ENCODE measurements at regions not wholly inside any gene's neighbourhood (a gene's known extent, or its start where the extent isn't known, plus 50 kb on each side); places are given as distances from the start of the nearest gene placed in this dataset.
A peak's percentile ranks its signal among the peaks of the same experiment; 100 is the strongest.

DNA sequence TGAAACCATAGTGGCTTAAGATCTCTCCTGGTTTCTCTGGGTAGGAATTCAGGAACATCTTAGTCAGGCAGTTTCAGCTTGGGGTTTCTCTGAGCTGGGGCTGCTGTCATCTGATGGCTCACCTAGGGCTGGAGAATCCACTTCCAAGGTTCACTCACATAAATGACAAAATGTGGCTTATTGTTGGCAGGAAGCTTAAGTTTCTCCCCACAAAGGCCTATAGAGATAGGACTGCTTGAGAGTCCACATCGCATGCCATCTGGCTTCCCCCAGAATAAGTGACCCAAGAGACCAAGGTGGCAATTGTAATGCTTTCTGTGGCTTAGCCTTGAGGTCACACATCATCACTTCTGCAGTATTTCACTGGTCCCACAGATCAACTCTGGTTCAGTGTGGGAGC lies 131.4 kb downstream of the EDN1 start:
- Histone ChIP-seq H3K27ac (ENCODE audit: low read length) (no peak overlapping the region), H3K4me3 (ENCODE audit: low read length in 2 of 2) (no peak overlapping the region), H3K9me3 (ENCODE audit: control insufficient read depth in 2 of 2, low read length in 2 of 2) (peaks cover 3 to 5% of the 10 kb centered on the region in 2 donors), H3K36me3 (ENCODE audit: control insufficient read depth in 2 of 2, insufficient read depth in 2 of 2, low read length in 2 of 2) (no peaks in the 10 kb centered on the region), H3K9ac (ENCODE audit: low read length in 2 of 2) (no peak overlapping the region), H3K4me1 (ENCODE audit: control insufficient read depth, insufficient read depth, low read length) (peaks cover 27% of the 10 kb centered on the region), H3K27me3 (ENCODE audit: control insufficient read depth in 1 of 2, insufficient read depth in 2 of 2, low read length in 2 of 2) (no peaks in the 10 kb centered on the region)

DNA sequence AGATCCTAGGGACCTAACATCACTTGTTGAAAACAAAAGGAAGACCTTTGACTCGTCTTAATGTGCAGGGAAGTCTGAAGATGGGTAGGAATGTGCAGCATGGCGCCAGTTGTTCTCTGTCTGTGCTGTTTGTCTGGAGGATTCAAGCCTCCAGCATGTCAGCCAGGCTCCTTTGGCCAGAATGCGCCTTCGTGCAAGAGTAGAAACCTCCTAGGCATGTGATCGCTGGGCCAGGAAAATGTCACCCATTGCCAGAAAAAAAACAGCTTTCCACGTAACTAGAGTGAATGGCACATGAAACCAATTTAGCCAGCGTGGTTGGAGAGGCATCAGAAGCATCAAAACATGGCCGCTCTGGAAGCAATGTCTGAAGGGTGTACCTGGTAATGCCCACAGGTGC lies 132.7 kb downstream of the EDN1 start:
- H3K4me1 ChIP-seq (ENCODE audit: control insufficient read depth, insufficient read depth, low read length) = peaks cover 30% of the 10 kb centered on the region
- H3K9ac ChIP-seq (ENCODE audit: low read length in 2 of 2) = no peak overlapping the region
- H3K4me3 ChIP-seq (ENCODE audit: low read length in 2 of 2) = peak overlapping the region in 1 of 2 donors; percentile 16
- no peaks in the 10 kb centered on the region for H3K36me3 ChIP-seq (ENCODE audit: control insufficient read depth in 2 of 2, insufficient read depth in 2 of 2, low read length in 2 of 2)
- peak overlapping the region; percentile 32 for H3K27ac ChIP-seq (ENCODE audit: low read length)
- peaks cover 0 to 3% of the 10 kb centered on the region in 2 donors for H3K9me3 ChIP-seq (ENCODE audit: control insufficient read depth in 2 of 2, low read length in 2 of 2)
- no peaks in the 10 kb centered on the region for H3K27me3 ChIP-seq (ENCODE audit: control insufficient read depth in 1 of 2, insufficient read depth in 2 of 2, low read length in 2 of 2)

DNA sequence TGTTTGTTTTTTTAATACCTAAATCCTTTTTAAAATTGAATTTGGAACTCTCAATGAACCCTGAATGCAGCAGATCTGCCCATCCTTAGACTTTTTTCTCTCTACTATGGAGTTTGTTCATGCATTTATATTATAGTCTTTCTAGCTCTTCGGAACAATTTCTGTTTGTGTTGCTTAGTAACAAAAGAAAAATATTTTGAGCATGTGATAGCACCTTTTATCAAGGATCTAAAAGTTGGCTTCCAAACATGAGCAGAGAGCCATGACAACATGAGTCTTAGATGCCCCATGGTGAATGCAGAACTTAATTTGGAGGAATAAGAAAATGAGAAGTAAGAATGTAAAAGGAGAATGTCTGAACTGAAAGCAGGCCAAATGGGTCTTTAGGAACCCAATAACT lies 133.7 kb downstream of the EDN1 start:
- Histone ChIP-seq H3K9me3 (ENCODE audit: control insufficient read depth in 2 of 2, low read length in 2 of 2) (peaks cover 0 to 2% of the 10 kb centered on the region in 2 donors), H3K36me3 (ENCODE audit: control insufficient read depth in 2 of 2, insufficient read depth in 2 of 2, low read length in 2 of 2) (no peaks in the 10 kb centered on the region), H3K9ac (ENCODE audit: low read length in 2 of 2) (no peak overlapping the region), H3K27ac (ENCODE audit: low read length) (no peak overlapping the region), H3K4me3 (ENCODE audit: low read length in 2 of 2) (no peak overlapping the region), H3K4me1 (ENCODE audit: control insufficient read depth, insufficient read depth, low read length) (peaks cover 30% of the 10 kb centered on the region), H3K27me3 (ENCODE audit: control insufficient read depth in 1 of 2, insufficient read depth in 2 of 2, low read length in 2 of 2) (no peaks in the 10 kb centered on the region)

DNA sequence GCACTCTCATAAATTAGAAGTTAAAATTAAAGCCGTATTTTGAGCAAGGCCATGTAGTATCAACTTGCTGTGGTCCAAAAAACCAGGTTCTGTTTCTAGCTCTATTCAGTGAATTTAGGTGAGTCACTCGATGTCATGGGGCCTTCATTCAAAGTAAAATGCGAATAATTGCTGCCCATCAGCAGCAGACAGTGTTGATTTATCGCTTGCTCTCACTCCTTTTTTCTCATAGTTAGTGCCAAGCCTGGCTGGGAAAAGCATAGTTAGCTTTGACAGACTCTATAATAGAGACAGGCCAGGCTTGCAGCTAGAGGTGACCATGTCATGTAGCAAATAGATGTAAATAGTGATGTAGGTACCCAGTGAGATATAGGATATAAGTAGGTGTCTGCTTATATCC lies 136.0 kb downstream of the EDN1 start:
- no peak overlapping the region for H3K9ac ChIP-seq (ENCODE audit: low read length in 2 of 2)
- H3K9me3 ChIP-seq (ENCODE audit: control insufficient read depth in 2 of 2, low read length in 2 of 2) = no peaks in the 10 kb centered on the region
- no peaks in the 10 kb centered on the region for H3K36me3 ChIP-seq (ENCODE audit: control insufficient read depth in 2 of 2, insufficient read depth in 2 of 2, low read length in 2 of 2)
- no peak overlapping the region for H3K4me3 ChIP-seq (ENCODE audit: low read length in 2 of 2)
- H3K4me1 ChIP-seq (ENCODE audit: control insufficient read depth, insufficient read depth, low read length) = peaks cover 23% of the 10 kb centered on the region
- H3K27me3 ChIP-seq (ENCODE audit: control insufficient read depth in 1 of 2, insufficient read depth in 2 of 2, low read length in 2 of 2) = no peaks in the 10 kb centered on the region
- peak overlapping the region; percentile 18 for H3K27ac ChIP-seq (ENCODE audit: low read length)

DNA sequence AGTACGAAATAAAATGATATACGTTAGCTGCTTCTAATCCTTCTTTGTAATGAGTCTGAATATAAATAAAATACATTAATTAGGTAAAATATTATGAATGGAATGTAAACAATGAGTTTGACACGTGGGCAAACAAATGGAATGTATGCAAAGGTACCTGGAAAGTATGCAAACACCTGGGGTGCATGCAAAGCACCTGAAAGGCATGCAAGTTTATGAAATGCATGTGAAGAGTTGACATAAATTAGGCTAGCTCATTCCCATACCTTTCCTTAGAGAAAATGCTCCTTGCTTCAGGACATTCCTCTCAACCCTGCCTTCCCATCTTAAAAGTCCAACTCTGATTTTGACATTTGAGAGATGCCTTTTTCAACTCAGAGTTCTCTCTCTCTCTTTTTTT lies 140.9 kb downstream of the EDN1 start:
- H3K27ac ChIP-seq (ENCODE audit: low read length) = no peak overlapping the region
- no peaks in the 10 kb centered on the region for H3K9me3 ChIP-seq (ENCODE audit: control insufficient read depth in 2 of 2, low read length in 2 of 2)
- no peak overlapping the region for H3K9ac ChIP-seq (ENCODE audit: low read length in 2 of 2)
- H3K4me1 ChIP-seq (ENCODE audit: control insufficient read depth, insufficient read depth, low read length) = peaks cover 7% of the 10 kb centered on the region
- no peaks in the 10 kb centered on the region for H3K36me3 ChIP-seq (ENCODE audit: control insufficient read depth in 2 of 2, insufficient read depth in 2 of 2, low read length in 2 of 2)
- no peak overlapping the region for H3K4me3 ChIP-seq (ENCODE audit: low read length in 2 of 2)
- H3K27me3 ChIP-seq (ENCODE audit: control insufficient read depth in 1 of 2, insufficient read depth in 2 of 2, low read length in 2 of 2) = no peaks in the 10 kb centered on the region

DNA sequence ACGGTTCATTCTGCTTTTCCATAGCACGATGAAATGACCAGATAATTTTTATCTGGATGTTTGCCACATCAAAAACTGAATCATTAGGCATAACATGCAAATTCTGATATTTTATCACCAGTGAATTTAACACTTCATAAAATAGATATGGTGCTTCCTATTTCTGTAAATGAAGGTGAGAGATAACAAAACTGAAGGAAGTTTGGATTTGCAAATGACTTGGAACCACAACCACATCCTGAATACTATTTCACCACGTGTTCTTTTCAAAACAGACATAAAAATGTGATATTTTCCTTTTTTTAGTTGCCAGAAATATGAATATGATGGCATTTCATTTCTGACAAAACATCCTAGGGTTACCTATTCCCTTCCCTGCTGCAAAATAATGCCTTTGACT lies 146.1 kb downstream of the EDN1 start:
- Histone ChIP-seq H3K27ac (ENCODE audit: low read length) (no peak overlapping the region), H3K27me3 (ENCODE audit: control insufficient read depth in 1 of 2, insufficient read depth in 2 of 2, low read length in 2 of 2) (no peaks in the 10 kb centered on the region), H3K9ac (ENCODE audit: low read length in 2 of 2) (no peak overlapping the region), H3K4me3 (ENCODE audit: low read length in 2 of 2) (no peak overlapping the region), H3K36me3 (ENCODE audit: control insufficient read depth in 2 of 2, insufficient read depth in 2 of 2, low read length in 2 of 2) (no peaks in the 10 kb centered on the region), H3K9me3 (ENCODE audit: control insufficient read depth in 2 of 2, low read length in 2 of 2) (no peaks in the 10 kb centered on the region), H3K4me1 (ENCODE audit: control insufficient read depth, insufficient read depth, low read length) (no peaks in the 10 kb centered on the region)

DNA sequence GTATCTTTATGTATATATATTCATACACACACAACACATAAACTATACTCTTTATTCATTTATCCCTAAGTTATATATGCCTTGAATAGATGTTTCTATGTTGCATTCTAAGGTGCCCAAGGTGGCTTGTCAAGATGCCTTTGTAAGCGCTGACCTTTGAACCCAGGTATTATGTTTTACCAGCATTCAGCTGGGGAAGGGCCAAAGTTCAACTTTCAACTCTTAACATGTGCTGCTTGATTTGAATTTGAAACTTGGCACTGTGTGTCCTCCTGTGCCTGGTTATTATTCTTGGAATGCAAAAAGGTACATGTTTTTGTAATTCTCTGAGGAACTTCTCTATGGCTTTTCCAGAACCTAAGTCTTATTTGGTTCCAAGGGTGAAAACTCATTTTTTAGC lies 146.5 kb downstream of the EDN1 start:
- Histone ChIP-seq H3K36me3 (ENCODE audit: control insufficient read depth in 2 of 2, insufficient read depth in 2 of 2, low read length in 2 of 2) (no peaks in the 10 kb centered on the region), H3K27me3 (ENCODE audit: control insufficient read depth in 1 of 2, insufficient read depth in 2 of 2, low read length in 2 of 2) (no peaks in the 10 kb centered on the region), H3K27ac (ENCODE audit: low read length) (no peak overlapping the region)

DNA sequence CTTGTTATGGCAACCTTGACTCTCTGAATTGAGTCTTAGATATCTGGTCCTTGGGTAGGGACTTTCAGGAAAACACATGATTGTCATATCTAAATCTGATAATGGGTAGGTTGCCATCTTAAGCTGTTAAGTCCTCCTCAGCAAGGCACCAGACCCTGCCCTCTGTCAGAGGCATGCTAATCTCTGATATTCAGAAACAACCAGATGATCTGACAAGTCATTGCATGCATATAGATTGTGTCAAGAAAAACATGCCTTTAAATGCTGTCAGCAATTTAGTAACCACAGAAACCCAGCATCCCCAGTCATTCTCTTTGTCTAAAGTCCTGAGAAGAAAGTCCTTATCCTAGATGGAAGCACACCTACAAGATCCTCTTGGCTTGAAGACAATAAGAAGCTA lies 149.1 kb downstream of the EDN1 start:
- Histone ChIP-seq H3K27me3 (ENCODE audit: control insufficient read depth in 1 of 2, insufficient read depth in 2 of 2, low read length in 2 of 2) (no peaks in the 10 kb centered on the region), H3K27ac (ENCODE audit: low read length) (no peak overlapping the region), H3K9me3 (ENCODE audit: control insufficient read depth in 2 of 2, low read length in 2 of 2) (no peaks in the 10 kb centered on the region), H3K4me1 (ENCODE audit: control insufficient read depth, insufficient read depth, low read length) (no peaks in the 10 kb centered on the region), H3K4me3 (ENCODE audit: low read length in 2 of 2) (no peak overlapping the region), H3K36me3 (ENCODE audit: control insufficient read depth in 2 of 2, insufficient read depth in 2 of 2, low read length in 2 of 2) (no peaks in the 10 kb centered on the region), H3K9ac (ENCODE audit: low read length in 2 of 2) (no peak overlapping the region)

More for the DNA sequence above, 146.5 kb downstream of the EDN1 start:
- no peaks in the 10 kb centered on the region for H3K9me3 ChIP-seq (ENCODE audit: control insufficient read depth in 2 of 2, low read length in 2 of 2)
- H3K9ac ChIP-seq (ENCODE audit: low read length in 2 of 2) = no peak overlapping the region
- no peaks in the 10 kb centered on the region for H3K4me1 ChIP-seq (ENCODE audit: control insufficient read depth, insufficient read depth, low read length)
- no peak overlapping the region for H3K4me3 ChIP-seq (ENCODE audit: low read length in 2 of 2)

DNA sequence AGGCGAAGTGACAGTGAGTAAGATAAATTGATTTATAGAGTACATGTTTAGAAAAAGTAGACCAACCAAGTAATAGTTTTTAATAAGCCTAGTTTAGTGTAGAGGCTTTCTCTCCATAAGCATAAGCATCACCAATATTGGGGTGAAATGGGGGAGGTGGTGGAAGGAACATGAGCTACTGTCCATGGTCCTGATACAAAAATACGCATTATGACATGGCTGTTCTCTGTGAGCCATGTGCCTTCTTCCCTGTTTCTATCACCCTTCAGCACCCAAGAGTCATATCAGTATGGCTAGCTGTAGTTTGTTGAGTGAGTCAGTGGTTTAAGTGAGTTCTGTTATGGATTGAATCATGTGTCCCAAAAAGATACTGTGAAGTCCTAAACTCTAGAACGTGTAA lies 150.8 kb downstream of the EDN1 start:
- H3K4me1 ChIP-seq (ENCODE audit: control insufficient read depth, insufficient read depth, low read length) = no peaks in the 10 kb centered on the region
- H3K27ac ChIP-seq (ENCODE audit: low read length) = no peak overlapping the region
- no peak overlapping the region for H3K9ac ChIP-seq (ENCODE audit: low read length in 2 of 2)

DNA sequence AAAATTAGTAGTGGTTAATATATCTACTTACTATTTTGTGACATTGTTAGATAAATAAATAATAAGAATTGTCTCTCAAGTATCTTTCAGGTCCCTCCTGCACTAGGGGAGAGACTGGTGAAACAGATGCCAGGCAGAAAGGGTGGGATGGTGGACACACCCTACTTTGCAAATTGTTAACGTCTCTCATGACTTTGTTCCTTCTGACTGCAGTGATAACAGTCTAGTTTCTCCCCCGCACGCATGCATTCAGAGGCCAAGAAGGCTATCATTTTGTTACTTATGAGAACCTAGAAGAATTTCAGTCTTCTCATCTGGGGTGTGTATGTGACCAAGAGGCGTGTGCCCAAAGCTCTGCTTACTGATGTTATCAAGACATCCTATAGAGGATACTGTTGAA lies 152.3 kb downstream of the EDN1 start:
- Histone ChIP-seq H3K4me1 (ENCODE audit: control insufficient read depth, insufficient read depth, low read length) (no peaks in the 10 kb centered on the region), H3K27ac (ENCODE audit: low read length) (no peak overlapping the region), H3K27me3 (ENCODE audit: control insufficient read depth in 1 of 2, insufficient read depth in 2 of 2, low read length in 2 of 2) (no peaks in the 10 kb centered on the region), H3K36me3 (ENCODE audit: control insufficient read depth in 2 of 2, insufficient read depth in 2 of 2, low read length in 2 of 2) (no peaks in the 10 kb centered on the region), H3K4me3 (ENCODE audit: low read length in 2 of 2) (no peak overlapping the region), H3K9ac (ENCODE audit: low read length in 2 of 2) (no peak overlapping the region), H3K9me3 (ENCODE audit: control insufficient read depth in 2 of 2, low read length in 2 of 2) (no peaks in the 10 kb centered on the region)

More for the DNA sequence above, 150.8 kb downstream of the EDN1 start:
- Histone ChIP-seq H3K36me3 (ENCODE audit: control insufficient read depth in 2 of 2, insufficient read depth in 2 of 2, low read length in 2 of 2) (no peaks in the 10 kb centered on the region), H3K27me3 (ENCODE audit: control insufficient read depth in 1 of 2, insufficient read depth in 2 of 2, low read length in 2 of 2) (no peaks in the 10 kb centered on the region), H3K9me3 (ENCODE audit: control insufficient read depth in 2 of 2, low read length in 2 of 2) (no peaks in the 10 kb centered on the region), H3K4me3 (ENCODE audit: low read length in 2 of 2) (no peak overlapping the region)

DNA sequence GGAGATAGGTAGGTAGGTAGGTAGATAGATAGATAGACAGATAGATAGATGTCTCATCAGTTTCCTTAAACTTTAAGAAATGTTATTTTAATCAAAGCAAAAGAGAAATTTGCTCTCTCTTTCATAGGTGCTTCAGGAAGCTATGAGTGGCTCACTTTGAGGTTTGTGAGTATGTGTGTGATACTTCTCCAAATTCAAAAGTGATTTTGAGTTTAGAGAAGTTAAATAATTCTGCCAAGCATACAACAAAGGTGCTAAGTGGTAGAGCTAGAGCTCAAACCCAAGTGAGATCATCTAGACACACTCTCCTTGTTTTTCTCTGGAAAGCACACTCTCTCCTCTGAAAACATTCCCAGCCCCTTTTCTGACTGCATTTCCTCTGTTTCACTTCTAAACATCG lies 156.2 kb downstream of the EDN1 start:
- Histone ChIP-seq H3K27ac (ENCODE audit: low read length) (no peak overlapping the region), H3K4me1 (ENCODE audit: control insufficient read depth, insufficient read depth, low read length) (no peaks in the 10 kb centered on the region), H3K36me3 (ENCODE audit: control insufficient read depth in 2 of 2, insufficient read depth in 2 of 2, low read length in 2 of 2) (no peaks in the 10 kb centered on the region), H3K4me3 (ENCODE audit: low read length in 2 of 2) (no peak overlapping the region), H3K9ac (ENCODE audit: low read length in 2 of 2) (no peak overlapping the region), H3K27me3 (ENCODE audit: control insufficient read depth in 1 of 2, insufficient read depth in 2 of 2, low read length in 2 of 2) (no peaks in the 10 kb centered on the region), H3K9me3 (ENCODE audit: control insufficient read depth in 2 of 2, low read length in 2 of 2) (no peaks in the 10 kb centered on the region)

All from stomach smooth muscle (tissue), 2 donors.